NCI-H2227 (cell line): ENCODE measurements at regions not wholly inside any gene's neighbourhood (a gene's known extent, or its start where the extent isn't known, plus 50 kb on each side); places are given as distances from the start of the nearest gene placed in this dataset.
"Not testable (repeated sequence)": the region's sequence is repeated elsewhere in the genome, so short reads cannot be mapped to it uniquely, and the experiment has no call there.

Experiments used
- DNase-seq: peaks from one replicate; lab custom pipeline; 2025; ENCODE audit not compliant: unreplicated experiment; lab: John Stamatoyannopoulos, UW

GRCh38 chr9:94472063-94472462 is 82.8 kb upstream of the PCAT7 start:
- DNase-seq = not testable (repeated sequence)

- no peak for DNase-seq
Measured at GRCh38 chr9:94472806-94473360, 82.0 kb upstream of the PCAT7 start.

DNA sequence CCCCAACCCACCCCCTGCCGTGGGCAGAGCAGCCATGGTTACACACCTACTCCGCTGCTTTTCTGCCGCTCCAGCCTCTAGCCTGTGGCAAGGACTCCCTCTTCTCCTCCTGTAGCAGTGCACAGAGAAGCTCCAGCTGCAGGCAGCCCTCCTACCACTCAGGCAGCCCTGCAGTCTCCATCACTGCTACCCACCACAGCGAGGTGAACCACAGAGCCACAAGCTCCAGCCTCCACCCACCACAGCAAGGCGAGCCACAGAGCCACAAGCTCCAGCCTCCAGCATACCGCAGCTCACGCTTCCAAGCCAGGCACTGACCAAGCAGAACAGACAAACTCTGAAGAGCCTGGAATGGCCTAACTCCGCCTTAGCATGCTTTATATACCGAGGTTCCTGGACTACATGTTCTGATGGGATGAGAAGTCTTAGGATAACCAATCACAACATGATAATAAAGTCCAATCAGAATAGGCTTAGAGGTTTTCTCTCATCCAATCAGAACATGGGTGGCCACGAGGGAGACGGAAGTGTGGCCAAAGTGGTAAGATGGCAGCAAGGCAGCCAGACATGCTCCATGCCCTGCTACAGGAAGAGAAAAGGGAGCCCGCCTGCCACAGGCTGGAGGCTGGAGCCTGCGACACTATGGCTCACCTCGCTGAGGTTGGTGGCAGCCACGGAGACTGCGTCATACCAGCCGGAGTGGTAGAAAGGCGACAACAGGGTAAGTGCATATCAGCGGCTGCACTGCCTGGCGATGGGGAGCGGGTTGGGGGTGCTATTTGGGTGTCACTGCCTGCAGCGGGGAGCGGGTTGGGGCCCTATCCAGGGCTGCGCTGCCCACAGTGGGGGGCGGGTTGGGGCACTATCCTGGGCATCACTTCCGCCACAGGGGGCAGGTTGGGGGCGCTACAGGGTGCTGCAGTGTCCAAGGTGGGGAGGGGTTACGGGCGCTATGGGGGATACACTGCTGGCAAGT is 75.8 kb upstream of the PCAT7 start:
- no peak for DNase-seq

GRCh38 chr9:94479757-94480156 is 75.1 kb upstream of the PCAT7 start:
- DNase-seq = no peak

DNA sequence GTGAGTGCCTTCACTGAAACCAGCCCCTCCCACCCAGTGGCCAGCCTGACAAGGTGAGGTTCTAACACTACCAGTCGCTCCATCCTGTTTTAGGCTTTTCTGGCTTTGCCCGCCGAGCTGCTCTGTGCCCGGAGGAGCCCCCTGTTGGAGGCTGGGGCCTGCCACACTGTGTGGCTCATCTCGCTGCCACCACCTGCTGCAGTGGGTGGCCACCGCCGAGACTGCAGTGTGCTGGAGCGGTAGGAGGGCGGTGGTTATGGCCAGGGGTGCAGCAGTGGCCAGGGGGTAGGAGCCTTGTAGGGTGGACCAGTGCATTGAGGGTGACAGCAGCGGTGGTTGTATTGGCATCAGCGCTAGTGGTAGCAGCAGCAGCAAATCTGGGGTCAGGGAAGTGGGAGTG is 74.7 kb upstream of the PCAT7 start:
- no peak for DNase-seq

DNA sequence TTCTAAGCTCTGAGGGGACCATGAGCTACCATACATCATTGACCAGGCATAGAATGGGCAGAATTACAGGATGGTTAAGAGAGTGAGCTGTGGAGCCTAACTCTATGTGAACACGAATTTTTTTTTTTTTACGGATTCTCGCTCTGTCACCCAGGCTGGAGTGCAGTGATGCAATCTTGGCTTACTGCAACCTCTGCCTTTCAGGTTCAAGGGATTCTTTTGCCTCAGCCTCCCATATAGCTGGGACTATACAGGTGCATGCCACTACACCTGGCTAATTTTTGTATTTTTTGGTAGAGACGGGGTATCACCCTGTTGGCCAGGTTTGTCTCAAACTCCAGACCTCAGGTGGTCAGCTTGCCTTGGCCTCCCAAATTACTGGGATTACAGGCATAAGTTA is 72.8 kb upstream of the PCAT7 start:
- DNase-seq = no peak

GRCh38 chr9:94490465-94490864 is 64.4 kb upstream of the PCAT7 start:
- DNase-seq = no peak

GRCh38 chr9:94492125-94492524 is 62.8 kb upstream of the PCAT7 start:
- not testable (repeated sequence) for DNase-seq

GRCh38 chr9:94498801-94499453 is 56.0 kb upstream of the PCAT7 start:
- DNase-seq = no peak

DNA sequence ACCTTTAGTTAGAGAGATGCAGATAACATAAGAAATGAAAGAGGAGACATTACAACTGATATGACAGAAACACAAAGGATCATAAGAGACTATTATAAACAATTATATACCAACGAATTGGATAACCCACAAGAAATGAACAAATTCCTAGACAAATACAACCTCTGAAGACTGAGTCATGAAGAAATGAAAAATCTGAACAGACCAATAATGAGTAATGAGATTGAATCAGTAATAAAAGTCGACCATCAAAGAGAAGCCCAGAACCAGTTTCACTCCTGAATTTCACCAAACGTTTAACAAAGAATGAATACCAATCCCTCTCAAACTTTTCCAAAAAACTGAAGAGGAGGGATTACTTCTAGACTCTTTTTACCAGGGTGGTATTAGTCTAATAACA is 50.5 kb upstream of the PCAT7 start:
- no peak for DNase-seq
